ENCODE measurements at regions not wholly inside any gene's neighbourhood (a gene's known extent, or its start where the extent isn't known, plus 50 kb on each side); places are given as distances from the start of the nearest gene placed in this dataset.

DNA sequence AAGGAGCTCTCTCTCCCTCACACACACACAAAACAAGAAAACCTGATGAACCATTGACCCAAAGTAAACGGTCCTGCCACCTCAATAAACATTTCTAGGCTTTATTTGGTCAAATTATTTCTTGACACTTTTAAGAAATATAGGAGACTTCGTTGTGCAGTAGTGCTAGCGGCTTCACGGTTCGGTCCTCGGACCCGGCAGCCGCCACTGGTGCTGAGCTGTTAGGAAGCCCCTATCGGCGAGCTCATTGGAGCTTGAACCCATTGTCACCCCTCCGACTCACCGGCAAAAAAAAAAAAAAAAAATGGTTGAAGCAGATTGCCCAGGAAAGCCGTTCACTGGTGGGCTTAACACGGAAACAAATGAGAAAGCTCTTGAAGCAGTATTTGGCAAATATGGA lies 1695.6 kb upstream of the ACO1 start:
- TF ChIP-seq TCF7L2 (IDR thresholded peaks at IDR 0.05; ENCODE audit: borderline replicate concordance, extremely low read depth, insufficient read depth, insufficient read length), result no peak
- no peak for TF ChIP-seq CTCF (IDR thresholded peaks at IDR 0.05 in 2 of 3, conservative IDR thresholded peaks at IDR 0.05 in 1 of 3; ENCODE audit: borderline replicate concordance in 1 of 3, insufficient read depth in 1 of 3, low read depth in 2 of 3, low read length in 2 of 3)
- no peak for TF ChIP-seq ZFX (IDR thresholded peaks at IDR 0.05)
- TF ChIP-seq CEBPB (IDR thresholded peaks at IDR 0.05; ENCODE audit: low read depth), result no peak
- TF ChIP-seq POLR2A (IDR thresholded peaks at IDR 0.05; ENCODE audit: borderline replicate concordance, extremely low read depth, insufficient read depth, insufficient read length), result no peak
- no peak for TF ChIP-seq EZH2phosphoT487 (IDR thresholded peaks at IDR 0.05; ENCODE audit: borderline replicate concordance)
- no peak for TF ChIP-seq SRF (IDR thresholded peaks at IDR 0.05; ENCODE audit: low read depth)
- TF ChIP-seq REST (IDR thresholded peaks at IDR 0.05; ENCODE audit: low read depth), result no peak
- TF ChIP-seq YY1 (IDR thresholded peaks at IDR 0.05; ENCODE audit: extremely low read depth, insufficient replicate concordance, low read depth, low read length), result no peak
- TF ChIP-seq, protein P1, sequence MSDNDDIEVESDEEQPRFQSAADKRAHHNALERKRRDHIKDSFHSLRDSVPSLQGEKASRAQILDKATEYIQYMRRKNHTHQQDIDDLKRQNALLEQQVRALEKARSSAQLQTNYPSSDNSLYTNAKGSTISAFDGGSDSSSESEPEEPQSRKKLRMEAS (IDR thresholded peaks at IDR 0.05), result no peak
- no peak for TF ChIP-seq EZH2 (IDR thresholded peaks at IDR 0.05)
- TF ChIP-seq JUND (IDR thresholded peaks at IDR 0.05), result no peak
- TF ChIP-seq SIN3A (IDR thresholded peaks at IDR 0.05; ENCODE audit: low read depth), result no peak
- Histone ChIP-seq H3K9me2 (ENCODE audit: insufficient read depth) (no peaks in the 10 kb centered on the region), H2AFZ (ENCODE audit: low read depth, low read length, poor library complexity, severe bottlenecking) (no peak overlapping the region), H3K27ac (ENCODE audit: low read depth, low read length) (no peak overlapping the region), H3K4me2 (ENCODE audit: low read length) (no peak overlapping the region), H3K36me3 (ENCODE audit: control insufficient read depth in 1 of 2, insufficient read depth in 2 of 2, low read length in 2 of 2) (no peaks in the 10 kb centered on the region), H3K79me2 (ENCODE audit: insufficient read depth, low read length) (no peaks in the 10 kb centered on the region), H4K20me1 (ENCODE audit: insufficient read depth) (no peaks in the 10 kb centered on the region), H3K9me3 (ENCODE audit: control insufficient read depth in 1 of 2, insufficient read depth in 1 of 2, low read depth in 1 of 2, low read length in 2 of 2) (peaks cover 0 to 3% of the 10 kb centered on the region in 2 experiments; a peak in 2 of 4 replicates), H3K4me3 (replicated peaks in 1 of 2; ENCODE audit: low read depth in 1 of 2, low read length in 2 of 2) (no peak overlapping the region), H3K9ac (ENCODE audit: low read length) (no peak overlapping the region), H3K4me1 (ENCODE audit: control insufficient read depth in 1 of 2, insufficient read depth in 2 of 2, low read length in 2 of 2) (no peaks in the 10 kb centered on the region), H3K27me3 (ENCODE audit: insufficient read depth, low read length) (no peaks in the 10 kb centered on the region)
- CTCF ChIA-PET, result no interaction called here
- RAD21 ChIA-PET (ENCODE audit: low non-redundant PET in 1 of 2, low total read pairs in 2 of 2, uncharacterized antibody in 2 of 2, unreplicated experiment in 2 of 2), result no interaction called here
- DNase-seq (ENCODE audit: low read depth, low spot score) (no peak), ATAC-seq (no peak)
- intact Hi-C loops (cut with micrococcal nuclease), result no loop called here
- POLR2A ChIA-PET, result no interaction called here
- BruUV-seq (replicated peaks), result no TSS peak
